ENCODE measurements at regions not wholly inside any gene's neighbourhood (a gene's known extent, or its start where the extent isn't known, plus 50 kb on each side); places are given as distances from the start of the nearest gene placed in this dataset.

DNA sequence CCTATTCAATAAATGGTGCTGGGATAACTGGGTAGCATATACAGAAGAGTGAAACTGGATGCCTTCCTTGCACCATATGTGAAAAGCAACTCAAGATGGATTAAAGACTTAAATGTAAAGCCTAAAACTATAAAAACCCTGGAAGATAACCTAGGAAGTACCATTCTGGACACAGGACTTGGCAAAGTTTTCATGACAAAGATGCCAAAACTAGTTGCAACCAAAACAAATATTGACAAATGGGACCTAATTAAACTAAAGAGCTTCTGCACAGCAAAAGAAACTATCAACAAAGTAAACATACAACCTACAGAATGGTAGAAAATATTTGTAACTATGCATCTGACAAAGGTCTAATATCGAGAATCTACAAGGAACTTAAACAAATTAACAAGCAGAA, 129.1 kb upstream of the CTBP2 start:
- ChIA-PET RAD21 (ENCODE audit: unreplicated experiment) (no interaction called here), SMC1A (ENCODE audit: uncharacterized antibody, unreplicated experiment) (no interaction called here), CTCF (no interaction called here), POLR2A (no interaction called here)
- H3K27ac ChIP-seq (ENCODE audit: control insufficient read depth, insufficient read depth), result no peak overlapping the region
- ATAC-seq (no peak), DNase-seq (ENCODE audit: low read depth, low spot score) (no peak), FAIRE-seq (no peak)
- H3K9ac ChIP-seq (ENCODE audit: control insufficient read depth, insufficient read depth, low read length), result no peak overlapping the region
- no peaks in the 10 kb centered on the region for H3K27me3 ChIP-seq (replicated peaks in 1 of 2; ENCODE audit: control insufficient read depth in 2 of 2, insufficient read depth in 2 of 2, low read length in 1 of 2)
- no peaks in the 10 kb centered on the region for H3K4me1 ChIP-seq (ENCODE audit: control insufficient read depth, insufficient read depth, low read length)
- no peak overlapping the region for H2AFZ ChIP-seq (ENCODE audit: control insufficient read depth, low read depth, low read length)
- no peak overlapping the region for H3K4me3 ChIP-seq
- no TSS peak for BruUV-seq (replicated peaks)
- no peaks in the 10 kb centered on the region for H4K20me1 ChIP-seq (ENCODE audit: control insufficient read depth, insufficient read depth)
- H3K79me2 ChIP-seq (ENCODE audit: control insufficient read depth, insufficient read depth, low read length), result no peaks in the 10 kb centered on the region
- no peak overlapping the region for H3K4me2 ChIP-seq (ENCODE audit: control insufficient read depth, insufficient read depth)
- no peaks in the 10 kb centered on the region for H3K36me3 ChIP-seq (ENCODE audit: control insufficient read depth in 2 of 2, insufficient read depth in 2 of 2, low read length in 1 of 2)
- intact Hi-C loops (cut with micrococcal nuclease; ENCODE audit: unreplicated experiment) (no loop called here), in situ Hi-C loops (cut with MboI) (no loop called here)
- no peaks in the 10 kb centered on the region; the same call in 2 of the 3 replicates for H3K9me3 ChIP-seq (replicated peaks; ENCODE audit: control insufficient read depth, insufficient read depth, low read length)
- WGBS (ENCODE audit: insufficient coverage, insufficient replicate concordance, low lambda C conversion rate, missing lambda C conversion rate), result 0% methylated on average over 1 of the region's 1 CpG
- TF ChIP-seq MYB (IDR thresholded peaks at IDR 0.05; ENCODE audit: borderline replicate concordance, low read depth, low read length) (no peak), NFIC (IDR thresholded peaks at IDR 0.05; ENCODE audit: low read depth, low read length) (no peak), CBFB (IDR thresholded peaks at IDR 0.05; ENCODE audit: low read depth) (no peak), ZBTB33 (IDR thresholded peaks at IDR 0.05) (no peak), TAF1 (IDR thresholded peaks at IDR 0.05; ENCODE audit: borderline replicate concordance, low read depth, low read length) (no peak), CUX1 (IDR thresholded peaks at IDR 0.05; ENCODE audit: insufficient replicate concordance, low read depth, low read length) (no peak), SREBF2 (IDR thresholded peaks at IDR 0.05; ENCODE audit: low read length) (no peak), ZBED1 (IDR thresholded peaks at IDR 0.05; ENCODE audit: borderline replicate concordance) (no peak), RAD51 (IDR thresholded peaks at IDR 0.05) (no peak), SIX5 (IDR thresholded peaks at IDR 0.05; ENCODE audit: low read depth, low read length, severe bottlenecking) (no peak)
- TF ChIP-seq, protein P1, sequence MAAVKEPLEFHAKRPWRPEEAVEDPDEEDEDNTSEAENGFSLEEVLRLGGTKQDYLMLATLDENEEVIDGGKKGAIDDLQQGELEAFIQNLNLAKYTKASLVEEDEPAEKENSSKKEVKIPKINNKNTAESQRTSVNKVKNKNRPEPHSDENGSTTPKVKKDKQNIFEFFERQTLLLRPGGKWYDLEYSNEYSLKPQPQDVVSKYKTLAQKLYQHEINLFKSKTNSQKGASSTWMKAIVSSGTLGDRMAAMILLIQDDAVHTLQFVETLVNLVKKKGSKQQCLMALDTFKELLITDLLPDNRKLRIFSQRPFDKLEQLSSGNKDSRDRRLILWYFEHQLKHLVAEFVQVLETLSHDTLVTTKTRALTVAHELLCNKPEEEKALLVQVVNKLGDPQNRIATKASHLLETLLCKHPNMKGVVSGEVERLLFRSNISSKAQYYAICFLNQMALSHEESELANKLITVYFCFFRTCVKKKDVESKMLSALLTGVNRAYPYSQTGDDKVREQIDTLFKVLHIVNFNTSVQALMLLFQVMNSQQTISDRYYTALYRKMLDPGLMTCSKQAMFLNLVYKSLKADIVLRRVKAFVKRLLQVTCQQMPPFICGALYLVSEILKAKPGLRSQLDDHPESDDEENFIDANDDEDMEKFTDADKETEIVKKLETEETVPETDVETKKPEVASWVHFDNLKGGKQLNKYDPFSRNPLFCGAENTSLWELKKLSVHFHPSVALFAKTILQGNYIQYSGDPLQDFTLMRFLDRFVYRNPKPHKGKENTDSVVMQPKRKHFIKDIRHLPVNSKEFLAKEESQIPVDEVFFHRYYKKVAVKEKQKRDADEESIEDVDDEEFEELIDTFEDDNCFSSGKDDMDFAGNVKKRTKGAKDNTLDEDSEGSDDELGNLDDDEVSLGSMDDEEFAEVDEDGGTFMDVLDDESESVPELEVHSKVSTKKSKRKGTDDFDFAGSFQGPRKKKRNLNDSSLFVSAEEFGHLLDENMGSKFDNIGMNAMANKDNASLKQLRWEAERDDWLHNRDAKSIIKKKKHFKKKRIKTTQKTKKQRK (IDR thresholded peaks at IDR 0.05; ENCODE audit: low read depth, low read length), result no peak
- TF ChIP-seq, protein P2, sequence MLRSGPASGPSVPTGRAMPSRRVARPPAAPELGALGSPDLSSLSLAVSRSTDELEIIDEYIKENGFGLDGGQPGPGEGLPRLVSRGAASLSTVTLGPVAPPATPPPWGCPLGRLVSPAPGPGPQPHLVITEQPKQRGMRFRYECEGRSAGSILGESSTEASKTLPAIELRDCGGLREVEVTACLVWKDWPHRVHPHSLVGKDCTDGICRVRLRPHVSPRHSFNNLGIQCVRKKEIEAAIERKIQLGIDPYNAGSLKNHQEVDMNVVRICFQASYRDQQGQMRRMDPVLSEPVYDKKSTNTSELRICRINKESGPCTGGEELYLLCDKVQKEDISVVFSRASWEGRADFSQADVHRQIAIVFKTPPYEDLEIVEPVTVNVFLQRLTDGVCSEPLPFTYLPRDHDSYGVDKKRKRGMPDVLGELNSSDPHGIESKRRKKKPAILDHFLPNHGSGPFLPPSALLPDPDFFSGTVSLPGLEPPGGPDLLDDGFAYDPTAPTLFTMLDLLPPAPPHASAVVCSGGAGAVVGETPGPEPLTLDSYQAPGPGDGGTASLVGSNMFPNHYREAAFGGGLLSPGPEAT (IDR thresholded peaks at IDR 0.05; ENCODE audit: low read depth), result no peak
